Activated CD4-positive, alpha-beta T cell treated with anti-CD3 and anti-CD28 coated beads, Interleukin-2, amount 50 U/mL, for 16 hours (primary cell): ENCODE measurements at regions not wholly inside any gene's neighbourhood (a gene's known extent, or its start where the extent isn't known, plus 50 kb on each side); places are given as distances from the start of the nearest gene placed in this dataset.

ENCODE experiments used
- DNase-seq: peaks from one replicate; pipeline ENCODE4 v3.0.0-alpha.2; 2020

GRCh38 chr17:52306314-52306713 lies 147.8 kb upstream of the CA10 start:
- no peak for DNase-seq

- no peak for DNase-seq
These were observed 140.4 kb upstream of the CA10 start for GRCh38 chr17:52298881-52299280.

- no peak for DNase-seq
These were observed 138.9 kb upstream of the CA10 start for GRCh38 chr17:52297230-52298010.

- DNase-seq: no peak
These were observed 135.8 kb upstream of the CA10 start for GRCh38 chr17:52294301-52294700.

- DNase-seq: no peak
These were observed 129.1 kb upstream of the CA10 start for GRCh38 chr17:52287611-52288010.

GRCh38 chr17:52283872-52284271 lies 125.4 kb upstream of the CA10 start:
- DNase-seq: no peak

- no peak for DNase-seq
These were observed 118.0 kb upstream of the CA10 start for GRCh38 chr17:52276381-52277008.

GRCh38 chr17:52271781-52272180 lies 113.3 kb upstream of the CA10 start:
- DNase-seq: no peak

- no peak for DNase-seq
These were observed 96.8 kb upstream of the CA10 start for GRCh38 chr17:52255347-52255746.

- DNase-seq: no peak
These were observed 86.2 kb upstream of the CA10 start for GRCh38 chr17:52244689-52245088.

GRCh38 chr17:52242268-52242667 lies 83.8 kb upstream of the CA10 start:
- DNase-seq: no peak

GRCh38 chr17:52237151-52237550 lies 78.6 kb upstream of the CA10 start:
- no peak for DNase-seq

GRCh38 chr17:52235516-52235915 lies 77.0 kb upstream of the CA10 start:
- DNase-seq: no peak

- DNase-seq: no peak
These were observed 75.1 kb upstream of the CA10 start for GRCh38 chr17:52233632-52234031.

GRCh38 chr17:52233176-52233575 lies 74.7 kb upstream of the CA10 start:
- no peak for DNase-seq

- DNase-seq: no peak
These were observed 70.3 kb upstream of the CA10 start for GRCh38 chr17:52228823-52229222.

GRCh38 chr17:52227926-52228325 lies 69.4 kb upstream of the CA10 start:
- no peak for DNase-seq

GRCh38 chr17:52213451-52213850 lies 54.9 kb upstream of the CA10 start:
- no peak for DNase-seq

- DNase-seq: no peak
These were observed 54.3 kb upstream of the CA10 start for GRCh38 chr17:52212851-52213250.

GRCh38 chr17:52209507-52209906 lies 51.0 kb upstream of the CA10 start:
- no peak for DNase-seq
